ENCODE measurements at regions not wholly inside any gene's neighbourhood (a gene's known extent, or its start where the extent isn't known, plus 50 kb on each side); places are given as distances from the start of the nearest gene placed in this dataset.

DNA sequence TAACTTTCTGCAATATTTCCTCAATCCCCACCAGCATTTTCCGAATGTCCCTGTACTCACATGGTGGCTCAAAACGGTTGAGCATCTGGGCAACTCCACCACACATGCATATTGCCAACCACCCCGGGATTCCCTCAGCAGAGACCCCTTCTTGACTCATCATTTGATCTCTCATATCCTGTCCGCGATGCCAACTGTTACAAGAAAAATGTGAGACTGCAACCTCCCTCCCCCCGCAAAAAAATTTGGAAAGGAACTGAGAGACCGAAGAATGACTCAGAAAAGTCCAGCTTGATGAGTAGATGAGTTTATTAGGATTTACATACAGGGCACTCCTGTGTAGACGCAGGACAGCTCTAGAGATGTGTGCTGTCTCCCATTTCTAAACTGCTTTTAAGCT lies 561.4 kb downstream of the ZIC3 start:
- Histone ChIP-seq H3K4me2 (ENCODE audit: low read depth, low read length, poor library complexity, severe bottlenecking) (no peak overlapping the region), H3K36me3 (ENCODE audit: low read length) (no peaks in the 10 kb centered on the region), H3K27ac (ENCODE audit: low read depth, low read length) (no peak overlapping the region), H3K79me2 (ENCODE audit: insufficient read depth, low read length) (no peaks in the 10 kb centered on the region), H3K4me3 (ENCODE audit: insufficient read depth, low read length, poor library complexity, severe bottlenecking) (no peak overlapping the region), H3K9ac (ENCODE audit: low read length) (no peak overlapping the region), H3F3A (ENCODE audit: insufficient read depth) (no peaks in the 10 kb centered on the region), H2AFZ (ENCODE audit: low read depth, low read length, severe bottlenecking) (no peak overlapping the region), H3K27me3 (ENCODE audit: low read length) (no peaks in the 10 kb centered on the region), H3K9me2 (replicated peaks; ENCODE audit: insufficient read depth, low read length) (no peaks in the 10 kb centered on the region), H3K9me3 (ENCODE audit: insufficient read depth, low read length) (no peaks in the 10 kb centered on the region), H4K20me1 (ENCODE audit: low read depth, low read length) (no peaks in the 10 kb centered on the region)
- no peak for TF ChIP-seq EZH2phosphoT487 (conservative IDR thresholded peaks at IDR 0.05; ENCODE audit: low read length)
- TF ChIP-seq, protein P1, sequence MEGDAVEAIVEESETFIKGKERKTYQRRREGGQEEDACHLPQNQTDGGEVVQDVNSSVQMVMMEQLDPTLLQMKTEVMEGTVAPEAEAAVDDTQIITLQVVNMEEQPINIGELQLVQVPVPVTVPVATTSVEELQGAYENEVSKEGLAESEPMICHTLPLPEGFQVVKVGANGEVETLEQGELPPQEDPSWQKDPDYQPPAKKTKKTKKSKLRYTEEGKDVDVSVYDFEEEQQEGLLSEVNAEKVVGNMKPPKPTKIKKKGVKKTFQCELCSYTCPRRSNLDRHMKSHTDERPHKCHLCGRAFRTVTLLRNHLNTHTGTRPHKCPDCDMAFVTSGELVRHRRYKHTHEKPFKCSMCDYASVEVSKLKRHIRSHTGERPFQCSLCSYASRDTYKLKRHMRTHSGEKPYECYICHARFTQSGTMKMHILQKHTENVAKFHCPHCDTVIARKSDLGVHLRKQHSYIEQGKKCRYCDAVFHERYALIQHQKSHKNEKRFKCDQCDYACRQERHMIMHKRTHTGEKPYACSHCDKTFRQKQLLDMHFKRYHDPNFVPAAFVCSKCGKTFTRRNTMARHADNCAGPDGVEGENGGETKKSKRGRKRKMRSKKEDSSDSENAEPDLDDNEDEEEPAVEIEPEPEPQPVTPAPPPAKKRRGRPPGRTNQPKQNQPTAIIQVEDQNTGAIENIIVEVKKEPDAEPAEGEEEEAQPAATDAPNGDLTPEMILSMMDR (IDR thresholded peaks at IDR 0.05; ENCODE audit: insufficient read depth, low read length, poor library complexity, severe bottlenecking), result no peak

DNA sequence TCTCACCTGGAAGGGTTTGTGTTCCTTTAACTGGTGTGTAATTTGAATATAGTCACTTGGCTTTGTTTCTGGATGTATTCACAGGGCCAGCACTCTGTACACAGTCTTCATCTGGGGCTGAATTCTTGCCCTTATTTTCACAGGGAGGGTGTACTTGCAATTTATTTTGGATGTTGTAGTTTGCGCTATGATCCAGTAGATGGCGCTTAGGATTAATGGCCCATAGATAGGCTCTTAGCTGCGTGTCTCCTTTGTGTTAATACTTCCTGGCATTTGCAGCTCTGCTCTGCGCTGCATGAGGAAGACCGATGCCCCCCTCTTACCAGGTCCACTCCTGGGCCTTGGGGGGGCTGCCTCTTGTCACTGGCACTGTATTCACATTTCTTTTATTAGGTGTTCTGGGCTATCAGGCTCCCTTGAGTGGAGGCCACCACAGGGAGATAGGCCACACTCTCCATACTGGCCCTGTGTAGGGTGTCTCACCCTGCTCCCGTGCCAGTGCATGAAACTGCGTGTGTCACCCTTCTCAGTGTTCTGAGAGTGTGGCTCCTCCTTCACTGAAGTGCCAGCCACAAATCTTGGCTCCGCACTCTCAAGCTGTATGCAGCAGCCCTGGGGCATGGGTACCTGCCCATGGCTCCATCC lies 562.2 kb downstream of the ZIC3 start:
- no peak overlapping the region for H3K9ac ChIP-seq (ENCODE audit: low read length)

DNA sequence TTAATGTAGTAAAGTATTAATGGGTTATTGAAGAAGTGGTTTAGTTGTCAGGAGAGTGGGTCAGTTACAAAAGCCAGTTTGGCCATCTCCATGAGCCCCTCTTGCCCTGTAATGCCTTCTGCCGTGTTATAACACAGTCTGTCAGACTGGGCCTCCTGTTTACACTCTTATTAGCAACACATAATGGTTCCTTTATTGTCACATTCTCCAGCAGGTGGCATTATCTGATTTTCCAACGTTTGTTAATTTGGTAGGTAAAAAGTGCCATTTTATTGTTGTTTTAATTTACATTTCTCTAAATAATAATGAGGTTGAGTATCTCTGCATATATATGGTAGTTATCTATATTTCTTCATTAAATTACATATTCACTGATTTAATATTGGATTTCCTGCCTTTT lies 560.8 kb downstream of the FGF13 start:
- Histone ChIP-seq H3K79me2 (ENCODE audit: insufficient read depth, low read length) (no peaks in the 10 kb centered on the region), H2AFZ (ENCODE audit: low read depth, low read length, severe bottlenecking) (no peak overlapping the region), H3K9ac (ENCODE audit: low read length) (no peak overlapping the region), H3K4me2 (ENCODE audit: low read depth, low read length, poor library complexity, severe bottlenecking) (no peak overlapping the region), H3K9me2 (replicated peaks; ENCODE audit: insufficient read depth, low read length) (no peaks in the 10 kb centered on the region), H3K27me3 (ENCODE audit: low read length) (no peaks in the 10 kb centered on the region), H4K20me1 (ENCODE audit: low read depth, low read length) (no peaks in the 10 kb centered on the region), H3K4me3 (ENCODE audit: insufficient read depth, low read length, poor library complexity, severe bottlenecking) (no peak overlapping the region), H3K27ac (ENCODE audit: low read depth, low read length) (no peak overlapping the region), H3K36me3 (ENCODE audit: low read length) (no peaks in the 10 kb centered on the region), H3F3A (ENCODE audit: insufficient read depth) (no peaks in the 10 kb centered on the region), H3K9me3 (ENCODE audit: insufficient read depth, low read length) (no peaks in the 10 kb centered on the region)
- TF ChIP-seq, protein P1 (IDR thresholded peaks at IDR 0.05; ENCODE audit: insufficient read depth, low read length, poor library complexity, severe bottlenecking), result no peak

More for the DNA sequence above, 562.2 kb downstream of the ZIC3 start:
- no peak overlapping the region for H3K4me3 ChIP-seq (ENCODE audit: insufficient read depth, low read length, poor library complexity, severe bottlenecking)
- H3K9me2 ChIP-seq (replicated peaks; ENCODE audit: insufficient read depth, low read length), result no peaks in the 10 kb centered on the region
- no peaks in the 10 kb centered on the region for H3K79me2 ChIP-seq (ENCODE audit: insufficient read depth, low read length)
- TF ChIP-seq, protein P1 (IDR thresholded peaks at IDR 0.05; ENCODE audit: insufficient read depth, low read length, poor library complexity, severe bottlenecking), result peak; percentile 33
- no peak for TF ChIP-seq EZH2phosphoT487 (conservative IDR thresholded peaks at IDR 0.05; ENCODE audit: low read length)
- H4K20me1 ChIP-seq (ENCODE audit: low read depth, low read length), result no peaks in the 10 kb centered on the region
- H3F3A ChIP-seq (ENCODE audit: insufficient read depth), result no peaks in the 10 kb centered on the region
- no peak overlapping the region for H3K27ac ChIP-seq (ENCODE audit: low read depth, low read length)
- no peaks in the 10 kb centered on the region for H3K27me3 ChIP-seq (ENCODE audit: low read length)
- no peak overlapping the region for H3K4me2 ChIP-seq (ENCODE audit: low read depth, low read length, poor library complexity, severe bottlenecking)
- H3K36me3 ChIP-seq (ENCODE audit: low read length), result no peaks in the 10 kb centered on the region
- no peaks in the 10 kb centered on the region for H3K9me3 ChIP-seq (ENCODE audit: insufficient read depth, low read length)
- H2AFZ ChIP-seq (ENCODE audit: low read depth, low read length, severe bottlenecking), result no peak overlapping the region
